HFF-Myc (cell line): ENCODE measurements at regions not wholly inside any gene's neighbourhood (a gene's known extent, or its start where the extent isn't known, plus 50 kb on each side); places are given as distances from the start of the nearest gene placed in this dataset.

ENCODE experiments used
- DNase-seq: peaks from one replicate; pipeline ENCODE4 v3.0.0-alpha.2; 2011; ENCODE audit warnings: low read depth; ENCODE audit errors: extremely low read depth
- H3K4me3 ChIP-seq: replicated peaks from 2 replicates; pipeline ENCODE4 v1.5.1; 2011; ENCODE audit warnings: low read depth, mild to moderate bottlenecking, control low read depth, low read length
- TF ChIP-seq, protein P1 (sequence below): IDR thresholded peaks from 2 replicates; pipeline ENCODE4 v1.5.1; 2012; ENCODE audit warnings: mild to moderate bottlenecking, low read depth, low read length, control low read depth; ENCODE audit errors: missing control alignments

DNA sequence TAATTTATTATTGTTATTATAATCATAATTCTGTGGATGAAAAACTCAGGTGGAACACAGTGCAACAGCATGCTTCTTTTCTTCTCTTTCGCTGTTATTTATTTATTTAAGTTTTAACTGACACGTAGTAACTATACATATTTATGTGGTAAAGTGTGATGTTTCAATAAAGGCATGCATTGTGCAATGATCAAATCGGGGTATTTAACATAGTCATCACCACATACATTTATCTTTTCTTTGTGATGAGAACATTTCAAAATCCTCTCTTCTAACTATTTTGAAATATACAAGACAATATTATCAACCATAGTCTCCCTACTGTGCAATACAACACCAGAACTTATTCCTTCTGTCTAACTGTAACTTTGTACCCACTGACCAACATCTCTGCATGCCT, 152.5 kb upstream of the LYZL1 start:
- TF ChIP-seq, protein P1, sequence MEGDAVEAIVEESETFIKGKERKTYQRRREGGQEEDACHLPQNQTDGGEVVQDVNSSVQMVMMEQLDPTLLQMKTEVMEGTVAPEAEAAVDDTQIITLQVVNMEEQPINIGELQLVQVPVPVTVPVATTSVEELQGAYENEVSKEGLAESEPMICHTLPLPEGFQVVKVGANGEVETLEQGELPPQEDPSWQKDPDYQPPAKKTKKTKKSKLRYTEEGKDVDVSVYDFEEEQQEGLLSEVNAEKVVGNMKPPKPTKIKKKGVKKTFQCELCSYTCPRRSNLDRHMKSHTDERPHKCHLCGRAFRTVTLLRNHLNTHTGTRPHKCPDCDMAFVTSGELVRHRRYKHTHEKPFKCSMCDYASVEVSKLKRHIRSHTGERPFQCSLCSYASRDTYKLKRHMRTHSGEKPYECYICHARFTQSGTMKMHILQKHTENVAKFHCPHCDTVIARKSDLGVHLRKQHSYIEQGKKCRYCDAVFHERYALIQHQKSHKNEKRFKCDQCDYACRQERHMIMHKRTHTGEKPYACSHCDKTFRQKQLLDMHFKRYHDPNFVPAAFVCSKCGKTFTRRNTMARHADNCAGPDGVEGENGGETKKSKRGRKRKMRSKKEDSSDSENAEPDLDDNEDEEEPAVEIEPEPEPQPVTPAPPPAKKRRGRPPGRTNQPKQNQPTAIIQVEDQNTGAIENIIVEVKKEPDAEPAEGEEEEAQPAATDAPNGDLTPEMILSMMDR, result no peak
- no peak overlapping the region for H3K4me3 ChIP-seq
- DNase-seq, result no peak

DNA sequence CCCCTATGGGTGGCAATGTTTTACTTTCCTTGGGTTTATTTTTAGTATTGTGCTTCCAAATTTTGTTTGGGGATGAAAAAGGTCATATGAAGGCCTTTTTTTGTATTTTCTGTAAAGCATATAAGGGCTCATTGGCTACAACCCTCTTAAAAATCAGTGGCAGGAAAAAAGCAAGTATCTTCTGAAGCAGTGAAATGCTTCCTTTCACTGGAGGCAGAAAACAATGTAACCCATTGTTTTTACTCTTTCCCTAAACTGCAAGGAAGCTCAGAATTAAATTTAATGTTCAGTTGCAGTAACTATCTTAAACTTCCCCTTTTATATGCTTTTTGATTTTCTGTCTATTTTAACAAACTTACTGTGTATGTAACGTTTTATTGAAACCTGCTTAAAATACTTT, 148.7 kb upstream of the LYZL1 start:
- TF ChIP-seq, protein P1, result no peak
- no peak for DNase-seq
- H3K4me3 ChIP-seq, result no peak overlapping the region

DNA sequence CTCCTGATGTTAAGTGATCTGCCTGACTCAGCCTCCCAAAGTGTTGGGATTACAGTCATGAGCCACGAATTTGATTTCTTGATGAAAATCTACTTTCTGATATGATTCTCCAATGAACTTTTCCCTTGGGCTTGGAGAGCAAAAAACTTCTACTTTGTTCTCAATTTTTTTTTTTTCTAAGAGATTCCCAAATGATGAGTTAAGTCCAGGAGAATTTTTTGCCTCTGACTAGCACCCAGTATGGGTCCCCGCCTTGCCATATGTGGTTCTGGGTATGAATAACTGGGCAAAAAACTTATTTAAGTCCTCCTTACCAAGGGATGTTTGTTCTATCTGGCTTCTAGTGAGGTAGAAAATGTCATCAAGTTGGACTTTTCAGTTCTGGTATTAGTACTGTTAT, 147.9 kb upstream of the LYZL1 start:
- no peak overlapping the region for H3K4me3 ChIP-seq
- DNase-seq, result no peak
- TF ChIP-seq, protein P1, result no peak

DNA sequence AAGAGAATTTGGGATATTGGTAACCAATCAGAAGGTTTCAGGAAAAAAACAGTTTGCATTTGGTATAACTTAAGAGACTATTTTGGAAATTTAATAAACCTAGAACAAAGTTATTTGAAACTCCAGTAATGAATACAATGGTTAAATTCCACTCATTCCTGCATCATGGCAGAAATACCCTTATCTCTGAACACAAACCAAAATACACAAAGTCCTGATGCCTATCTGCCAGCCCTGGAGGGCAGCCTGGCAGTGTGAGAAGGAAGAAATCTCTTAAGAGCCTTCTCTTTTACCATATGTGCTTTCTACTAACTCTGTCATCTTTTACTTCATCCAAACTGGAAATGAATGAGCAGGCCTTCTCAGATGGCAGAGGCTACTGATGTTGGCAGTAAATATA, 147.1 kb upstream of the LYZL1 start:
- DNase-seq, result no peak
- TF ChIP-seq, protein P1, result no peak
- no peak overlapping the region for H3K4me3 ChIP-seq

DNA sequence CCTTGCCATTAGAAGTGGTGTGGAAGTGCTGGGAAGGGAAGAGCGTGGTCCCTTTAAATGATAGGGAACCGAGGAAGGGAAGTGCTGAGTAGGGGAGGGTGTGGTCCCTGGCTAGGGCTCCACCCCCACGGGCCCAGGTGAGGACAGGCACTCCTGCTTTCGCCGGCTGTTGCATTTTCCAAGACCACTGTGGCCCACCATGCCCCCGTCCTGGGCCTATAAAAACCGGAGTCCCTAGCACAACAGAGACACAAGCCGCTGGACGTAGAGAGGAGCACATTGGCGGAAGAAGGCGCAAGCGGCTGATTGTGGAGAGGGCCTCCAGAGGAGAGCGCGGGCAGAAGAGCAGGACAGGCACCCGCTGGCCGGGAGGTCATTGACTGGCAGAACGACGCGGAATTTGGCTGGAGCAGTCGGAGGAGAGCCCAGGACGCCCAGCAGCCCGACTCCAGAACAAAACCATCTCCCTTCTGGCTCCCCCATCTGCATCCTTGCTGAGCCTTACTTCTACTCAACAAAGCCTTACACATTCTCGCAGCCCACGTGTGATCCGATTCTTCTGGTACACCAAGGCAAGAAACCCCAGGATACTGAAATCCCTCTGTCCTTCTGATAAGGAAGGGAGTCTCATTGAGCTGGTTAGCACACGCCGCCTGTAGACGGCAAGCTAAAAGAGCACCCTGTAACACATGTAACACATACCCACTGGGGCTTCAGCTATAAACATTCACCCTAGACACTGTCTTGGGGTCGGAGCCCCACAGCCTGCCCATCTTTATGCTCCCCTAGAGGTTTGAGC, 146.2 kb upstream of the LYZL1 start:
- H3K4me3 ChIP-seq, result no peak overlapping the region
- TF ChIP-seq, protein P1, result no peak
- DNase-seq, result no peak

DNA sequence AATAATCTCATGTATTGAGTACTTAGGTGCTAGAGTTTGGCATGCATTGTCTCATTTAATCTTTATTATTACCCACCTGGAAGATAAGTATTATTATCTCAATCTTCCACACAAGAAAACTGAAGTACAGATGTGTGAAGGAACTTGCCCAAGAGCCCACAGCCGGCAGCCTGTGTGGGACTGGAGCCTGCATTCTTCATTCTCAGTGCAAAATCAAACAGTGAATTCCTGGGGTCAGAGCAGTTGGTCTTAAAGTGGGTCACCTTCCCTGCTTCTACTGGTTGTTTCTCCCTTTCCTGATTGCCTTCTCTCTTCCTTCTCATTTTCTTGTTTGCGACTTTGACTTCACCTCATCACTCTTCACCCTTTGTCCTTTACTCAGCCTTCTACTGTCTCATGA, 144.7 kb upstream of the LYZL1 start:
- H3K4me3 ChIP-seq, result no peak overlapping the region
- TF ChIP-seq, protein P1, result no peak
- no peak for DNase-seq
